ENCODE measurements at regions not wholly inside any gene's neighbourhood (a gene's known extent, or its start where the extent isn't known, plus 50 kb on each side); places are given as distances from the start of the nearest gene placed in this dataset.

DNA sequence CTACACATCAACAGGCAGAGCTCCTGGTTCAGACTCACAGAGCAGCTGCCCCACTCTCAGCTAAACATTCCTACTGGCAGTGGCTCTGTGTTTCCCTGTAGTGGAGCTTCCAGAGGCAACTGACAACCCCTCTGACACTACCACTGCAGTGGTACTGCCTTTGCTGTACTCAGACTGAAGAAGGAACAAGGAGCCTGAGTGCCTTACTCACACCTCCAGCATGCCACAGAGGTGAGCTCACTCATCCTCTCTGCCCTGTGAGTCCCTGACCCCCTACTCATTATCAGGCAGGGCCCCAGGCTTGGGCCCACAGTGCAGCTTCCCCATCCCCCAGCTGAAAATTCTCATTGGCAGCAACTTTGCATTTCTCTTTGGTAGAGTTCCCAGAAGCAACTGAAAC is 240.5 kb upstream of the POF1B start:
- no peaks in the 10 kb centered on the region for H3K27me3 ChIP-seq
- H3K27ac ChIP-seq: no peak overlapping the region
- H3K4me3 ChIP-seq: no peak overlapping the region
- peaks cover 0 to 6% of the 10 kb centered on the region in 2 donors for H3K9me3 ChIP-seq
- no peaks in the 10 kb centered on the region for H3K4me1 ChIP-seq
- TF ChIP-seq, protein P1, sequence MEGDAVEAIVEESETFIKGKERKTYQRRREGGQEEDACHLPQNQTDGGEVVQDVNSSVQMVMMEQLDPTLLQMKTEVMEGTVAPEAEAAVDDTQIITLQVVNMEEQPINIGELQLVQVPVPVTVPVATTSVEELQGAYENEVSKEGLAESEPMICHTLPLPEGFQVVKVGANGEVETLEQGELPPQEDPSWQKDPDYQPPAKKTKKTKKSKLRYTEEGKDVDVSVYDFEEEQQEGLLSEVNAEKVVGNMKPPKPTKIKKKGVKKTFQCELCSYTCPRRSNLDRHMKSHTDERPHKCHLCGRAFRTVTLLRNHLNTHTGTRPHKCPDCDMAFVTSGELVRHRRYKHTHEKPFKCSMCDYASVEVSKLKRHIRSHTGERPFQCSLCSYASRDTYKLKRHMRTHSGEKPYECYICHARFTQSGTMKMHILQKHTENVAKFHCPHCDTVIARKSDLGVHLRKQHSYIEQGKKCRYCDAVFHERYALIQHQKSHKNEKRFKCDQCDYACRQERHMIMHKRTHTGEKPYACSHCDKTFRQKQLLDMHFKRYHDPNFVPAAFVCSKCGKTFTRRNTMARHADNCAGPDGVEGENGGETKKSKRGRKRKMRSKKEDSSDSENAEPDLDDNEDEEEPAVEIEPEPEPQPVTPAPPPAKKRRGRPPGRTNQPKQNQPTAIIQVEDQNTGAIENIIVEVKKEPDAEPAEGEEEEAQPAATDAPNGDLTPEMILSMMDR (IDR thresholded peaks at IDR 0.05): no peak
- H3K36me3 ChIP-seq: no peaks in the 10 kb centered on the region
- no peak for DNase-seq (ENCODE audit: low spot score)

- TF ChIP-seq, protein P1 (IDR thresholded peaks at IDR 0.05): peak in 1 of 2 donors; percentile 47
- Histone ChIP-seq H3K27me3 (no peaks in the 10 kb centered on the region), H3K9me3 (no peaks in the 10 kb centered on the region), H3K27ac (no peak overlapping the region), H3K4me1 (no peaks in the 10 kb centered on the region), H3K4me3 (no peak overlapping the region), H3K36me3 (no peaks in the 10 kb centered on the region)
- DNase-seq (ENCODE audit: low spot score): no peak
These were observed 232.5 kb upstream of the POF1B start for GRCh38 chrX:85611926-85612325.

DNA sequence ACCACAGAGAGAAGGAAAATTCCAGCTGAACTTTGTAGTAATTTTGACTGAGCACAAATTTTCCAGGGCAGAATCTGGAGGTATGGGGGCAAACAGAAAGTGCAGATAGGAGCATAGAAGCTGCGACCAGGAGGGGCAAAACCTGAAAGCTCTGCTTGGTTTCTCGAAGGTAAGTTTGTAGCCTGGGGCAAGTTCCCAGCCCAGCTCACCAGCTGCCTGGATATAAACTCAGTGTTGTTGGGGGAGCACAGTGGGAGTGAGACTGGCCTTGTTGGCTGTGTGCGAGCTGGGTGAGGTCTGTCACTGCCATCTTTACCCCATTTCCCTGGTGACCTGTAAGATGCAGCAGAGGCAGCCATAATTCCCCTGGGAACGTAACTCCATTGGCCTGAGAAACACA is 213.5 kb upstream of the POF1B start:
- Histone ChIP-seq H3K4me3 (no peak overlapping the region), H3K4me1 (no peaks in the 10 kb centered on the region), H3K36me3 (no peaks in the 10 kb centered on the region), H3K9me3 (peaks cover 0 to 12% of the 10 kb centered on the region in 2 donors), H3K27me3 (no peaks in the 10 kb centered on the region), H3K27ac (no peak overlapping the region)
- TF ChIP-seq, protein P1 (IDR thresholded peaks at IDR 0.05): no peak
- DNase-seq (ENCODE audit: low spot score): no peak

DNA sequence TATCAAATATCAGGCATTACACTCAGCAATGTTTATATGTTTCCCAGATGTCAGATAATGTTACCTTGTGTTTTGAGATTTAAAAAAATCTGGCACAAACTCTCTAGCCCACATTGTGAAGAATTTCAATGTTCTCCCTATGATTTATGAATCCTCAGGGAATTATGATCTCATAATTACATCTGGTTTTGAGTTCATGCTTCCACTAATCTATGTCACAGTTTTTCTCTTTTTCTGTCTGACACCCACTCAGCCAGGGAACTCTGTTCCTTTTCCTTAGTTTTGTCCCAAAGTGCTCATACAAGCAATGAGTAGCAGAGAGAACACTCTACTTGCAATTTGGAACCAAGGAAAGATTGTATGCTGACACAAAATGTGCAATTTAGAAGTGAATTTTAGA is 212.1 kb upstream of the POF1B start:
- H3K27ac ChIP-seq: no peak overlapping the region
- TF ChIP-seq, protein P1 (IDR thresholded peaks at IDR 0.05): no peak
- no peaks in the 10 kb centered on the region for H3K4me1 ChIP-seq
- DNase-seq (ENCODE audit: low spot score): no peak
- H3K36me3 ChIP-seq: no peaks in the 10 kb centered on the region
- no peak overlapping the region for H3K4me3 ChIP-seq
- no peaks in the 10 kb centered on the region for H3K27me3 ChIP-seq
- H3K9me3 ChIP-seq: peaks cover 0 to 10% of the 10 kb centered on the region in 2 donors

- Histone ChIP-seq H3K36me3 (no peaks in the 10 kb centered on the region), H3K9me3 (peaks cover 0 to 10% of the 10 kb centered on the region in 2 donors), H3K4me1 (no peaks in the 10 kb centered on the region), H3K27me3 (no peaks in the 10 kb centered on the region), H3K4me3 (no peak overlapping the region), H3K27ac (no peak overlapping the region)
- TF ChIP-seq, protein P1 (IDR thresholded peaks at IDR 0.05): no peak
- DNase-seq (ENCODE audit: low spot score): no peak
These were observed 211.2 kb upstream of the POF1B start for GRCh38 chrX:85590638-85591037.

GRCh38 chrX:85573801-85574200 is 194.3 kb upstream of the POF1B start:
- TF ChIP-seq, protein P1 (IDR thresholded peaks at IDR 0.05): no peak
- Histone ChIP-seq H3K36me3 (no peaks in the 10 kb centered on the region), H3K27me3 (no peaks in the 10 kb centered on the region), H3K27ac (no peak overlapping the region), H3K4me1 (no peaks in the 10 kb centered on the region), H3K4me3 (no peak overlapping the region), H3K9me3 (no peaks in the 10 kb centered on the region)
- DNase-seq (ENCODE audit: low spot score): no peak
